H9 (cell line): ENCODE measurements at regions not wholly inside any gene's neighbourhood (a gene's known extent, or its start where the extent isn't known, plus 50 kb on each side); places are given as distances from the start of the nearest gene placed in this dataset.

Source experiments
- DNase-seq: peaks from one replicate; pipeline ENCODE4 v3.0.0-alpha.2; 2017
- H2AFZ ChIP-seq: one replicate; pipeline ENCODE4 v1.6.1; 2013; ENCODE audit warnings: mild to moderate bottlenecking, low read length, control low read depth, moderate library complexity
- H2AK5ac ChIP-seq: 2 replicates; pipeline ENCODE4 v1.6.1; 2013; ENCODE audit warnings: low read length, control low read depth, mixed read lengths; ENCODE audit not compliant: insufficient read length
- H2BK120ac ChIP-seq: one replicate; pipeline ENCODE4 v1.6.1; 2013; ENCODE audit warnings: low read depth, mild to moderate bottlenecking, low read length, control low read depth, inconsistent platforms; ENCODE audit not compliant: poor library complexity, severe bottlenecking
- H2BK12ac ChIP-seq: 2 replicates; pipeline ENCODE4 v1.6.1; 2013; ENCODE audit warnings: low read length, control low read depth, mixed read lengths, low read depth; ENCODE audit not compliant: insufficient read length
- H2BK15ac ChIP-seq: 2 replicates; pipeline ENCODE4 v1.6.1; 2013; ENCODE audit warnings: low read depth, low read length, control low read depth
- H2BK20ac ChIP-seq: one replicate; pipeline ENCODE4 v1.6.1; 2013; ENCODE audit warnings: low read depth, mild to moderate bottlenecking, low read length, control low read depth, inconsistent platforms; ENCODE audit not compliant: poor library complexity, severe bottlenecking
- H2BK5ac ChIP-seq: 2 replicates; pipeline ENCODE4 v1.6.1; 2013; ENCODE audit warnings: low read length, control low read depth, mixed read lengths; ENCODE audit not compliant: insufficient read length
- H3K14ac ChIP-seq: 2 replicates; pipeline ENCODE4 v1.6.1; 2013; ENCODE audit warnings: low read length, control low read depth; ENCODE audit not compliant: insufficient read depth
- H3K18ac ChIP-seq: 2 replicates; pipeline ENCODE4 v1.6.1; 2013; ENCODE audit warnings: low read depth, mild to moderate bottlenecking, mixed read lengths, low read length, control low read depth; ENCODE audit not compliant: insufficient read length
- H3K23ac ChIP-seq: 2 replicates; pipeline ENCODE4 v1.6.1; 2013; ENCODE audit warnings: low read length, control low read depth, mixed read lengths, low read depth; ENCODE audit not compliant: insufficient read length
- H3K23me2 ChIP-seq: 2 replicates; pipeline ENCODE4 v1.6.1; 2013; ENCODE audit warnings: low read depth, mild to moderate bottlenecking, mixed read lengths, low read length, control low read depth; ENCODE audit not compliant: insufficient read length, poor library complexity, severe bottlenecking
- H3K27ac ChIP-seq: 2 replicates; pipeline ENCODE4 v1.5.1; 2013; ENCODE audit warnings: low read length, control low read depth, mixed read lengths, low read depth; ENCODE audit not compliant: insufficient read length
- H3K27me3 ChIP-seq: 2 replicates; pipeline ENCODE4 v1.6.1; 2013; ENCODE audit warnings: low read length, control low read depth, inconsistent platforms; ENCODE audit not compliant: insufficient read depth
- H3K4ac ChIP-seq: 2 replicates; pipeline ENCODE4 v1.6.1; 2013; ENCODE audit warnings: low read depth, mild to moderate bottlenecking, control low read depth, inconsistent platforms, low read length, moderate library complexity
- H3K4me1 ChIP-seq: 2 replicates; pipeline ENCODE4 v1.6.1; 2013; ENCODE audit warnings: low read length, control low read depth, inconsistent platforms; ENCODE audit not compliant: insufficient read depth
- H3K4me2 ChIP-seq: 2 replicates; pipeline ENCODE4 v1.6.1; 2013; ENCODE audit warnings: low read length, control low read depth, mixed read lengths; ENCODE audit not compliant: insufficient read length, insufficient read depth
- H3K56ac ChIP-seq: 2 replicates; pipeline ENCODE4 v1.6.1; 2013; ENCODE audit warnings: low read depth, mild to moderate bottlenecking, mixed read lengths, low read length, control low read depth; ENCODE audit not compliant: insufficient read length
- H3K79me1 ChIP-seq: 2 replicates; pipeline ENCODE4 v1.6.1; 2013; ENCODE audit warnings: low read depth, mild to moderate bottlenecking, moderate library complexity, low read length, control low read depth, inconsistent platforms; ENCODE audit not compliant: insufficient read depth, poor library complexity, severe bottlenecking
- H3K79me2 ChIP-seq: 2 replicates; pipeline ENCODE4 v1.6.1; 2013; ENCODE audit warnings: low read length, control low read depth, inconsistent platforms; ENCODE audit not compliant: insufficient read depth
- H3K9ac ChIP-seq: 2 replicates; pipeline ENCODE4 v1.6.1; 2013; ENCODE audit warnings: low read length, control low read depth, mixed read lengths; ENCODE audit not compliant: insufficient read length; ENCODE audit errors: extremely low read depth
- H3K9me3 ChIP-seq: one replicate; pipeline ENCODE4 v1.6.1; 2013; ENCODE audit warnings: low read depth, low read length, inconsistent platforms; ENCODE audit not compliant: control insufficient read depth
- H3T11ph ChIP-seq: one replicate; pipeline ENCODE4 v1.6.1; 2013; ENCODE audit warnings: mild to moderate bottlenecking, low read length, control low read depth, inconsistent platforms
- H4K20me1 ChIP-seq: one replicate; pipeline ENCODE4 v1.6.1; 2013; ENCODE audit not compliant: control insufficient read depth, insufficient read length, insufficient read depth
- H4K5ac ChIP-seq: 2 replicates; pipeline ENCODE4 v1.6.1; 2013; ENCODE audit warnings: low read depth, mild to moderate bottlenecking, mixed read lengths, low read length, control low read depth; ENCODE audit not compliant: insufficient read length
- H4K8ac ChIP-seq: replicated peaks from 2 replicates; pipeline ENCODE4 v1.6.1; 2013; ENCODE audit warnings: low read length, control low read depth, mixed read lengths, low read depth; ENCODE audit not compliant: insufficient read length
- H4K91ac ChIP-seq: 2 replicates; pipeline ENCODE4 v1.6.1; 2013; ENCODE audit warnings: low read depth, mild to moderate bottlenecking, moderate library complexity, mixed read lengths, low read length, control low read depth; ENCODE audit not compliant: insufficient read length
- H3K27ac Mint-ChIP-seq, 3 experiments: 2 replicates in 2 of 3; 3 replicates in 1 of 3; pipeline ENCODE4 v1.8.0; 2020 to 2021; ENCODE audit warnings: mixed read lengths in 3 of 3, mild to moderate bottlenecking in 1 of 3, moderate library complexity in 1 of 3
- H3K27me3 Mint-ChIP-seq: 2 replicates; pipeline ENCODE4 v1.8.0; 2021; ENCODE audit warnings: low read depth, mild to moderate bottlenecking, moderate library complexity, mixed read lengths
- H3K36me3 Mint-ChIP-seq, 3 experiments: 2 replicates in 2 of 3; 3 replicates in 1 of 3; pipeline ENCODE4 v1.8.0; 2020 to 2021; ENCODE audit warnings: low read depth in 3 of 3, mixed read lengths in 3 of 3; ENCODE audit not compliant: insufficient read depth in 1 of 3
- H3K4me1 Mint-ChIP-seq, 2 experiments: 2 replicates each; pipeline ENCODE4 v1.8.0; 2020; ENCODE audit warnings: mixed read lengths in 2 of 2
- H3K4me3 Mint-ChIP-seq, 2 experiments: 2 replicates in 1 of 2; 3 replicates in 1 of 2; pipeline ENCODE4 v1.8.0; 2020 to 2021; ENCODE audit warnings: mild to moderate bottlenecking in 2 of 2, mixed read lengths in 2 of 2, moderate library complexity in 1 of 2
- H3K9me3 Mint-ChIP-seq, 2 experiments: 2 replicates in 1 of 2; 3 replicates in 1 of 2; pipeline ENCODE4 v1.8.0; 2020; ENCODE audit warnings: mild to moderate bottlenecking in 2 of 2, mixed read lengths in 2 of 2, moderate library complexity in 1 of 2
- TF ChIP-seq, protein P1 (sequence below): fragments of 200-600 bp; sonication (generic); conservative IDR thresholded peaks from 3 replicates; pipeline ENCODE4 v1.8.0; 2021; ENCODE audit warnings: antibody characterized with exemption, mild to moderate bottlenecking

DNA sequence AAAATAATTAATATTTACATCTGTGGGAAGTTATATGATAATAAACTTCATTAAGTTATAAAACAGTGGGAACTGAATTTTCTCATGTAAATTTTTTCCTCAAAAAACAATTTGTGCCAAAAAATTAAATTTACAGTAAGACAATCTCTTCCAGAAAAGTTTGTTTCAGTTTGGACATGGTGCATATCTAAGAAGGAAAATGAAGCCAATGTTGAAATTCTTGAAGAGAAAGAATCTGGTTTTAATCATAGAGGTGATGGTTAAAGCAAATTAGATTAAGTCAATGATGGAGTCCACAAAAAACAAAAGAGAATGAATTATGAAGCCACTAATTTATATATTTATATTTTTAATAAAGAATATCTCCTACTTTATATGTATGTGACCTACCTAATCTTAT lies 457.2 kb upstream of the SLITRK1 start:
- Histone ChIP-seq H4K8ac (no peak overlapping the region), H3K27me3 (no peaks in the 10 kb centered on the region), H4K91ac (no peak overlapping the region)

More for the DNA sequence above, 457.2 kb upstream of the SLITRK1 start:
- H2BK5ac ChIP-seq: no peak overlapping the region
- H3K9me3 ChIP-seq: no peaks in the 10 kb centered on the region
- no peak overlapping the region for H3K23ac ChIP-seq
- TF ChIP-seq, protein P1, sequence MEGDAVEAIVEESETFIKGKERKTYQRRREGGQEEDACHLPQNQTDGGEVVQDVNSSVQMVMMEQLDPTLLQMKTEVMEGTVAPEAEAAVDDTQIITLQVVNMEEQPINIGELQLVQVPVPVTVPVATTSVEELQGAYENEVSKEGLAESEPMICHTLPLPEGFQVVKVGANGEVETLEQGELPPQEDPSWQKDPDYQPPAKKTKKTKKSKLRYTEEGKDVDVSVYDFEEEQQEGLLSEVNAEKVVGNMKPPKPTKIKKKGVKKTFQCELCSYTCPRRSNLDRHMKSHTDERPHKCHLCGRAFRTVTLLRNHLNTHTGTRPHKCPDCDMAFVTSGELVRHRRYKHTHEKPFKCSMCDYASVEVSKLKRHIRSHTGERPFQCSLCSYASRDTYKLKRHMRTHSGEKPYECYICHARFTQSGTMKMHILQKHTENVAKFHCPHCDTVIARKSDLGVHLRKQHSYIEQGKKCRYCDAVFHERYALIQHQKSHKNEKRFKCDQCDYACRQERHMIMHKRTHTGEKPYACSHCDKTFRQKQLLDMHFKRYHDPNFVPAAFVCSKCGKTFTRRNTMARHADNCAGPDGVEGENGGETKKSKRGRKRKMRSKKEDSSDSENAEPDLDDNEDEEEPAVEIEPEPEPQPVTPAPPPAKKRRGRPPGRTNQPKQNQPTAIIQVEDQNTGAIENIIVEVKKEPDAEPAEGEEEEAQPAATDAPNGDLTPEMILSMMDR: no peak
- no peak overlapping the region for H2BK12ac ChIP-seq
- no peak overlapping the region for H3K14ac ChIP-seq
- no peaks in the 10 kb centered on the region for H3K27me3 Mint-ChIP-seq
- no peak overlapping the region for H3K56ac ChIP-seq
- H2BK120ac ChIP-seq: no peak overlapping the region
- no peak overlapping the region for H3K9ac ChIP-seq
- H3K4me3 Mint-ChIP-seq: no peak overlapping the region
- H3K36me3 Mint-ChIP-seq: no peaks in the 10 kb centered on the region
- H3K79me1 ChIP-seq: no peaks in the 10 kb centered on the region
- no peak overlapping the region for H3K18ac ChIP-seq
- H2AFZ ChIP-seq: no peak overlapping the region
- H3K27ac ChIP-seq: no peak overlapping the region
- H3K79me2 ChIP-seq: no peaks in the 10 kb centered on the region
- H3K4me2 ChIP-seq: no peak overlapping the region
- H3K4me1 Mint-ChIP-seq: no peaks in the 10 kb centered on the region
- no peak overlapping the region for H4K5ac ChIP-seq
- no peak overlapping the region for H3K27ac Mint-ChIP-seq
- H3K9me3 Mint-ChIP-seq: no peaks in the 10 kb centered on the region; a peak in 1 of 5 replicates
- no peak for DNase-seq
- H3T11ph ChIP-seq: no peak overlapping the region
- H2BK20ac ChIP-seq: no peak overlapping the region
- H2BK15ac ChIP-seq: no peak overlapping the region
- H3K4ac ChIP-seq: no peak overlapping the region
- no peak overlapping the region for H2AK5ac ChIP-seq
- H3K4me1 ChIP-seq: no peaks in the 10 kb centered on the region
- H3K23me2 ChIP-seq: no peaks in the 10 kb centered on the region
- no peaks in the 10 kb centered on the region for H4K20me1 ChIP-seq
